HCT116 (cell line): ENCODE measurements at regions not wholly inside any gene's neighbourhood (a gene's known extent, or its start where the extent isn't known, plus 50 kb on each side); places are given as distances from the start of the nearest gene placed in this dataset.

Experiments
- CEBPB ChIP-seq: IDR thresholded peaks from 2 replicates; pipeline ENCODE4 v1.6.1; 2012; ENCODE audit warnings: low read depth
- EZH2 ChIP-seq: fragments of 200-600 bp; sonication (generic); IDR thresholded peaks from 2 replicates; pipeline ENCODE4 v1.6.1; 2017; ENCODE audit warnings: antibody characterized with exemption, mixed run types
- EZH2phosphoT487 ChIP-seq: fragments of 200-600 bp; IDR thresholded peaks from 2 replicates; pipeline ENCODE4 v1.6.1; 2018; ENCODE audit warnings: antibody characterized with exemption, borderline replicate concordance
- ZFX ChIP-seq: fragments of 450-650 bp; IDR thresholded peaks from 2 replicates; pipeline ENCODE4 v1.6.1; 2017
- TF ChIP-seq, protein P1 (sequence below), 3 experiments: fragments of 200-600 bp in 1 of 3; sonication (generic) in 1 of 3; IDR thresholded peaks in 2 of 3; conservative IDR thresholded peaks in 1 of 3; 2 replicates each; pipeline ENCODE4 v1.5.1; 2012 to 2017; ENCODE audit warnings: low read depth in 2 of 3, low read length in 2 of 3, antibody characterized with exemption in 1 of 3, borderline replicate concordance in 1 of 3, control low read depth in 1 of 3, mild to moderate bottlenecking in 1 of 3, mixed read lengths in 1 of 3, mixed run types in 1 of 3, moderate library complexity in 1 of 3; ENCODE audit not compliant: insufficient read depth in 1 of 3
- TF ChIP-seq, protein P2 (sequence below): IDR thresholded peaks from 2 replicates; pipeline ENCODE4 v1.6.1; 2012; ENCODE audit warnings: low read depth

DNA sequence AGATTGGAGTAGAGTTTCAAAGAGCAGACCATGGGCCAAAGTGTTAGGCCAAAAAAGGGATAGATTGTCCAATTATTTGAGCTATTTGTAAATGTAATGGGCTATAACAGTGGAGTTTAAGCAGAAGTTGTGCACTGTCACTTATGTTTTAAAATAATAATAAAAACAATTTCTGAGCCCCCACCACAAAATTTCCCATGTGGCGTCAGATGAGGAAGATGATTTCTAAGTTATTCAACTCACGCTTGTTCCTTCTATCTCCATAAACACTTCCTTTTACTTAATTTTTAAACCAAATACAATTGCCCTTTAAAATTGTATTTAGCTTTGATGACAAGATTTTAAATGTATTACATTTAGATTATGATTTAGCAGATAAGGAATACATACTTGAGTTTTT, 330.0 kb downstream of the PTPRC start:
- TF ChIP-seq, protein P1, sequence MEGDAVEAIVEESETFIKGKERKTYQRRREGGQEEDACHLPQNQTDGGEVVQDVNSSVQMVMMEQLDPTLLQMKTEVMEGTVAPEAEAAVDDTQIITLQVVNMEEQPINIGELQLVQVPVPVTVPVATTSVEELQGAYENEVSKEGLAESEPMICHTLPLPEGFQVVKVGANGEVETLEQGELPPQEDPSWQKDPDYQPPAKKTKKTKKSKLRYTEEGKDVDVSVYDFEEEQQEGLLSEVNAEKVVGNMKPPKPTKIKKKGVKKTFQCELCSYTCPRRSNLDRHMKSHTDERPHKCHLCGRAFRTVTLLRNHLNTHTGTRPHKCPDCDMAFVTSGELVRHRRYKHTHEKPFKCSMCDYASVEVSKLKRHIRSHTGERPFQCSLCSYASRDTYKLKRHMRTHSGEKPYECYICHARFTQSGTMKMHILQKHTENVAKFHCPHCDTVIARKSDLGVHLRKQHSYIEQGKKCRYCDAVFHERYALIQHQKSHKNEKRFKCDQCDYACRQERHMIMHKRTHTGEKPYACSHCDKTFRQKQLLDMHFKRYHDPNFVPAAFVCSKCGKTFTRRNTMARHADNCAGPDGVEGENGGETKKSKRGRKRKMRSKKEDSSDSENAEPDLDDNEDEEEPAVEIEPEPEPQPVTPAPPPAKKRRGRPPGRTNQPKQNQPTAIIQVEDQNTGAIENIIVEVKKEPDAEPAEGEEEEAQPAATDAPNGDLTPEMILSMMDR (IDR thresholded peaks at IDR 0.05 in 2 of 3, conservative IDR thresholded peaks at IDR 0.05 in 1 of 3; ENCODE audit: borderline replicate concordance in 1 of 3, insufficient read depth in 1 of 3, low read depth in 2 of 3, low read length in 2 of 3): no peak
- TF ChIP-seq EZH2: no peak
- TF ChIP-seq ZFX: no peak
- no peak for TF ChIP-seq EZH2phosphoT487
- TF ChIP-seq, protein P2, sequence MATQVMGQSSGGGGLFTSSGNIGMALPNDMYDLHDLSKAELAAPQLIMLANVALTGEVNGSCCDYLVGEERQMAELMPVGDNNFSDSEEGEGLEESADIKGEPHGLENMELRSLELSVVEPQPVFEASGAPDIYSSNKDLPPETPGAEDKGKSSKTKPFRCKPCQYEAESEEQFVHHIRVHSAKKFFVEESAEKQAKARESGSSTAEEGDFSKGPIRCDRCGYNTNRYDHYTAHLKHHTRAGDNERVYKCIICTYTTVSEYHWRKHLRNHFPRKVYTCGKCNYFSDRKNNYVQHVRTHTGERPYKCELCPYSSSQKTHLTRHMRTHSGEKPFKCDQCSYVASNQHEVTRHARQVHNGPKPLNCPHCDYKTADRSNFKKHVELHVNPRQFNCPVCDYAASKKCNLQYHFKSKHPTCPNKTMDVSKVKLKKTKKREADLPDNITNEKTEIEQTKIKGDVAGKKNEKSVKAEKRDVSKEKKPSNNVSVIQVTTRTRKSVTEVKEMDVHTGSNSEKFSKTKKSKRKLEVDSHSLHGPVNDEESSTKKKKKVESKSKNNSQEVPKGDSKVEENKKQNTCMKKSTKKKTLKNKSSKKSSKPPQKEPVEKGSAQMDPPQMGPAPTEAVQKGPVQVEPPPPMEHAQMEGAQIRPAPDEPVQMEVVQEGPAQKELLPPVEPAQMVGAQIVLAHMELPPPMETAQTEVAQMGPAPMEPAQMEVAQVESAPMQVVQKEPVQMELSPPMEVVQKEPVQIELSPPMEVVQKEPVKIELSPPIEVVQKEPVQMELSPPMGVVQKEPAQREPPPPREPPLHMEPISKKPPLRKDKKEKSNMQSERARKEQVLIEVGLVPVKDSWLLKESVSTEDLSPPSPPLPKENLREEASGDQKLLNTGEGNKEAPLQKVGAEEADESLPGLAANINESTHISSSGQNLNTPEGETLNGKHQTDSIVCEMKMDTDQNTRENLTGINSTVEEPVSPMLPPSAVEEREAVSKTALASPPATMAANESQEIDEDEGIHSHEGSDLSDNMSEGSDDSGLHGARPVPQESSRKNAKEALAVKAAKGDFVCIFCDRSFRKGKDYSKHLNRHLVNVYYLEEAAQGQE: no peak
- TF ChIP-seq CEBPB: no peak
